GM19455 (cell line): ENCODE measurements at regions not wholly inside any gene's neighbourhood (a gene's known extent, or its start where the extent isn't known, plus 50 kb on each side); places are given as distances from the start of the nearest gene placed in this dataset.
A peak's percentile ranks its signal among the peaks of the same experiment; 100 is the strongest.

Source experiments
- ATAC-seq: cut with Tn5 transposase; IDR thresholded peaks from one replicate; pipeline ENCODE4 v1.9.1; 2021; ENCODE audit not compliant: unreplicated experiment

GRCh38 chr1:118363396-118363795, 178.4 kb upstream of the SPAG17 start:
- ATAC-seq: no peak

GRCh38 chr1:118360817-118361216, 175.8 kb upstream of the SPAG17 start:
- no peak for ATAC-seq

GRCh38 chr1:118346936-118347335, 161.9 kb upstream of the SPAG17 start:
- ATAC-seq: no peak

DNA sequence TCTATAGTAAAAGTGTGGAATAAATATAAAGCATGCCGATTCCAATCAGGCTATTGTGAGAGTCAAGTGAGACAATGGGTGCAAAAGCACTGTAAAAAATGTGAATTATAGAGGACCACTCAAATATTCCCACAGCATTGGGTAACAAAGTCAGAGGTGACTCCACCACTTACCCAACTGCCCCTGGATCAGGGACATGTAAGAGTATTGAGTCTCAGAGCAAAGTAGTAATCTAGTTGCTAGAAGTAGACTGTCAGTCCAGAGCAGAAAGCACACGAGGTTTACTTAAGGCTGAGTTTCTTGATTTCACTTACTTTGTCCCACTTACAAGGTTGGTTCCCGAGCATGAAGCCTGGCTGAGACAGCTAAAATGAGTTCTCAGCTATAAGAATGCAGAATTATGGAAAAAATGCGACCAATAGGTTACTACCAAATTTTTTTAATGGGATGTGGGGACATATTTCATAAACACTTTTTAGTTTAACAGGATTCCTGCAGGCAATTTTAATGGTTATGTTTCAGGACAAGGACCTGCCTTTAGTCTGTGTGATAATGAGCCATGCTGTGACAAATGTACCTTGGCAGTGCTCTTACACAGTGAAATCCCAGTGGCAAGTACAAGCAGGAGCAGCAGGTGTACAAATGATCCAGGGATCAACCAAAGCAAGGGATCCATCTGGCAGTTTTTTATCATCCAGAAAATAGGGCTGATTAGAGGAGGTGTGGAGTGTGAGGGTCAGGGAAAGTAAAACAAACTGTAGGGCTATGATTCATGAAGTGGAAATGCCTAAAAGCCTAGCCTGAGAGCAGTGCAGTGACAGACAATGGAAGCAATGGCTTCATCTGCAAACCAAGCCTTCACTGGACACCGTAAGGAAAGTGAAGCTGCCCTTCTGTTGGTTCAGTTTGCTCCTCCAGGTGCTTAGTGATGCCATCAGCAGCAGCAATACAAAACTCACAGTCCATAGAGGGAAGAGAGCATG, 156.2 kb upstream of the SPAG17 start:
- ATAC-seq: no peak

DNA sequence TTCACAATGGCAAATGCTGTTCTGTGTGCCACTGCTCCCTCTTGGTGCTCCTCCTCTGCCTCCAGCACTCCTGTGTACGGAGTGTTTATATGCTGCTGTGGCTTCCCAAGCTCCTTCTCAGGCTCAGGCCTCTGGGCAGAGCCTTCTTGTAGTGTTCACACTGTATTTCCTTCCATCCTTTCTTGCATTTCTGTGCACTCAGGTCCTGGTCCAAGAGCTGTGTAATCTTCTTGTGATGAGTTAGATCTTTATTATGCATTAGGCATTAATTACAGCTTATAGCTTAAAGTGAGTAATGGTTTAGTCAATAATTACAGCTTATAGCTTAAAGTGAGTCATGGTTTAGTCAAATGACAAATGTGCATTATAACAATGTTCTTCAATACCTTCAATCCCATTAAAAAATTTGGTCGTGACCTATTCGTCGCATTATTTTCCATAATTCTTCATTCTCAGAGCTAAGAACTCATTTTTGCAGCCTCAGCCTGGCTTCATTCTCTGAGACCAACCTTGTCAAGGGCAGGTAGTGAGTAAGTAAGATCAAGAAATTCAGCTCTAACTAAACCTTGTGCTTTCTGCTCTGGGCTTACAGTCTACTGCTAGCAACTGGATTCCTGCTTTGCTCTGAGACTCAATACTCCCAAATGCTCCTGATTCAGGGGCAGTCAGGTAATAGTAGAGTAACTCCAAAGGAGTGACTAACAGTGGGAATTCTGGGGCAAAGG, 154.5 kb upstream of the SPAG17 start:
- no peak for ATAC-seq

- no peak for ATAC-seq
Observed at GRCh38 chr1:118338936-118339335, 153.9 kb upstream of the SPAG17 start.

DNA sequence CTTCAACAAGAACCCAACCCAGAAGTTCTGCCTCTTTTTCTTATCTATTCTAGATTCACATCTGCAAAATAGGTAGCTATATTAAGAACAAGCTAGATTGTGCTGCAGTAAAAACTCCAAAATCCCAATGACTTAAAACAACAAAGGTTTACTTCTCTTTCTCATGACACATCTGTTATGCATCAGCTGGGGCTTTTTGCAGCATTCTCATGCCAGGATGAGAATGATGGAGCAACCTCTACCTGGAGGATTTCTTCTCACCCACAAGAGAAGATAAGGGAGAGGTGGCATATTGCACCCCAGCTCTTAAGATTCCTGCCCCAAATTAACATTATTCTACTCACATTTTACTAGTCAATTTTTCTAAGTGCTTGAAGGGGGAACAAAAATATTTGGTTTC, 152.3 kb upstream of the SPAG17 start:
- no peak for ATAC-seq

- peak; percentile 70 for ATAC-seq
Observed at GRCh38 chr1:118335331-118335732, 150.3 kb upstream of the SPAG17 start.

GRCh38 chr1:118334506-118334905, 149.5 kb upstream of the SPAG17 start:
- no peak for ATAC-seq

DNA sequence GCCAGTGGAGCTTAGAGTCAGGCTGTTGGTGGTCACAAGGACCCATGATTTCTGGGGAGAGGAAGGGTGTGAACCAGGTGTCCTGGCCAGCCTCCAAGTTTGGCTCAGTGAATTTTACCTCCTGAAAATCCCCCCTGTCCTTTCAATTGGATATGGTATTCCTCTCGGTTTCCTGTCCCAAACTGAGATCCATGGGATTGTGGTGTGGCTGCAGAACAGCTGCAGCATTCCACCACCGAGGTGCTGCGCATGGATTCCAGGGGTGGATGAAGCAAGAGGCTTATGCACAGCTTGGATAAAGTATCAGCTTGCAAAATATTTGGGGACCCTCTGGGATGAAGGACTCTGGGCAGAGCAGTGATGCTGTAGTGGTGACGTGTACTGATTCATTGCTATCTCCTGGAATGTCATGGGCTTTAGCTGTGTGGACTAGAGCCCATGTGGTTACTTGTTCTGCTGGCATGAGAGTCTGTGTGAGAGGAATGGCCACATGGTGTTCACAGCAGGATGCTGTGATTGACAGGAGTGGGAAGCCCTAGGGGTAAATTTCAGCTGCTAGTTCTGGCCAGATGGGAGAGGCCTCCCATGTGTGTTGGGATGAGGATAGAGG, 148.7 kb upstream of the SPAG17 start:
- ATAC-seq: no peak

DNA sequence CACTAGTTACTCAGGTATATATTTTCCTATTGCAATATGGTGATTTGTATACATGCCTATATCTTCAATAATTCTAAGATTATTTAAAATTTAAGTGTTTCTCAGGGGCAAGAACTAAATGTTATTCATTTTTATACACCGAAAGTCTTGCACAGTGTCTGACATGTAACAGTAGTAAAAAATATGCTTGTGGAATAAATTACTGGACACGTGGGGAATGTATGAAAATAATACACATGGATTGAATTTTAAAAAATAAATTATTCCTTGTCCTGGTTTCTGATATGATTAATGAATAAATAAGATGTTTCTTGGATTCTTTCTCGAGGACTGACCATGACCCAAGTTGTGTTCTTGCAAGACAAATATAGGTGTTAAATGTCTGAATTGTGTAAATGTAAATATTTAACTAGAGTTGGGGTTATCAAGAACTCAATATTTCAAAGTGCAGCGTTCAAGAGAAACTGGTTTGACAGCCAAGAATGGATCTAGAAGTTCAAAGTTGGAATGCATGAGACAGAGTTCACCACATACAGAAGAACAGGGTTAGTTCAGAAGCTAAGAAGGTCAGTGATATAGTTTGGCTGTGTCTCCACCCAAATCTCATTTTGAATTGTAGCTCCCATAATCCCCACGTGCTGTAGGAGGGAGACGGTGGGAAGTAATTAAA, 142.1 kb upstream of the SPAG17 start:
- ATAC-seq: no peak

- no peak for ATAC-seq
Observed at GRCh38 chr1:118325550-118326225, 140.7 kb upstream of the SPAG17 start.

DNA sequence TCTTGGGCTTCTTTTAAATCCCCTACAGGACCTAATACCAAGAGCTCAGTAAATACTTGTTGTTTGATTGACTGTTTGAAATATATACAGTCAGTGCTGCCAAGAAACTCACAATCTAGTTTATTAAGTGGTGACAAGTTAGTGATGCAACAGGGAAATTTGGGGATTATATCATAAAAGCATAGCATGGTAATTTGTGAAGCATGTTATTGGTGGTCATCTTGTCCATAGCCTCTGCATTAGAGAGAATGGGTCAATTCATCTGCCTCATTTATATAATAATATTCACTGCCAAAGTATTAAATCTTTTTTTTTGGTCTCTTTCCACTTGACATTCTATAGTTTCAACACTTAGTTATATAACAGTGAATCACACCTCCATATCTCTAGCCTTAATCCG, 138.2 kb upstream of the SPAG17 start:
- ATAC-seq: no peak

DNA sequence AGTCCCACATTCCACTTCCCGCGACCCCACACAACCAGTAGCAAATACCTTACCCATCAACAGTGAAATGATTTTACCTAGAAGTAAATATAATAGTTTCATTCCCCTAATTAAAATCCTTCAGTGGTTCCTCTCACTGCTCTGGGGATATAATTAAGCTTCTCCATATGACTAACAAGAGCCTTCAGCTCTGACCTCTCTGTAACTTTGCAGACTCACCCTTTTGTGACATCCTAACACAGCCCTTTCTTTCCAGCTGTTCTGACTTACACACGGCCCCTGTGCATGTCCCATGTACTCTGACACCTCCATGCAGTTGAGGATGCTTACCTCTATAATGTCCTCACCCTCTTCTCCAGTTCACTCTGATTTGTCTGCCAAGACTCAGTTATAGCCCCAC, 137.3 kb upstream of the SPAG17 start:
- ATAC-seq: no peak

GRCh38 chr1:118321840-118322239, 136.8 kb upstream of the SPAG17 start:
- ATAC-seq: no peak

- ATAC-seq: no peak
Observed at GRCh38 chr1:118317842-118318614, 133.0 kb upstream of the SPAG17 start.

DNA sequence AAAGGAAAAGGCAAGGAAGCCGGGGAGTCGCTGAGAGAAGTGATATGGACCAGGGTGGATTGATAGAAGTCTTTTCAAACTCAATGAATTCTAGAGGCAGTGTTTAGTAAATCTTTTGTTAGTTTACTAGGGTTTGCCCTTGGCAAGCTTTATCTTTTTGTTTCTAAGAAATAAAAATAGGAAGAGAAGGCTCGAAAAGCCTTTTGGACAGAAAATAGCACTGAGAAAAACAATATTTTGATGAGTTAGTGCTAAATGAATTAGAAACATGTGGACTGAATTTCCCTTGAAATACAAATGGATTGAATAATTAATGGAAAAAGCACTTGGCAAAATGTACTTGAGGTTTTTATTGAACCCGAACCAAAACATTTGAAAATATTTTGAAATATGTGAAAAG, 121.8 kb upstream of the SPAG17 start:
- no peak for ATAC-seq

GRCh38 chr1:118304722-118305359, 119.8 kb upstream of the SPAG17 start:
- ATAC-seq: no peak

DNA sequence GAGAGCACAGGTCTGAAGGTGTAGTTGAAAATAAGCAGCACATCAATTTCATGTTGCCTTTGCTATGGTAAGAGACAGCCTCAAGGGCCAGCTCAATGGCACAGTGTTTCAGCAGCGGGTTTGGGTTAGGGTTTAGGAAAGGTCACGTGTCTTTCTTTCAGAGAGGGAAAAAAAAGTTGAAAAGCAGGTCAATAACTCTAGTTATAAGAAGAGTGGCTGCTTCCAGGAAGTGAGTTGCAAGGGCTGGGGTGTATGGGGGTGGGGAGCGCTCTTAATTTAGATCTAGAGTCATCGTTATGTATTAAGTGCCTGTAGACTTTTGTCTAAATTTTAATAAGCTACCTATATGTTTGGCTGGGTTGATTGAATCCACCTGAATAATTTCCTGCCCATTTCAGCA, 118.5 kb upstream of the SPAG17 start:
- no peak for ATAC-seq
